CD4-positive, alpha-beta T cell (primary cell): ENCODE measurements at regions not wholly inside any gene's neighbourhood (a gene's known extent, or its start where the extent isn't known, plus 50 kb on each side); places are given as distances from the start of the nearest gene placed in this dataset.

ENCODE experiments used
- ATAC-seq: fragments of 200-7000 bp; cut with Tn5 transposase; one replicate; pipeline ENCODE4 v1.10.0; 2022; ENCODE audit warnings: mild to moderate bottlenecking; ENCODE audit not compliant: poor library complexity
- CTCF ChIA-PET: fragments of 350-600 bp; sonication (Branson Sonifier 250); formaldehyde crosslinking; loops from one replicate; lab custom pipeline; 2021; ENCODE audit warnings: antibody characterized with exemption, inconsistent platforms; lab: Charles Lee
- POLR2A ChIA-PET: fragments of 350-600 bp; sonication (Branson Sonifier 250); formaldehyde crosslinking; loops from one replicate; lab custom pipeline; 2021; ENCODE audit warnings: antibody characterized with exemption, inconsistent platforms; lab: Charles Lee
- DNase-seq, 14 experiments: peaks; one replicate each; pipeline ENCODE4 v3.0.0-alpha.2; 2013 to 2020; ENCODE audit warnings: mixed read lengths in 2 of 14
- H3K27ac ChIP-seq, 2 donors: one replicate each; pipeline versions ENCODE4 v1.5.1 to v1.7.0; 2013; ENCODE audit warnings: low read length in 2 of 2, low read depth in 1 of 2, mild to moderate bottlenecking in 1 of 2
- H3K27me3 ChIP-seq, 2 experiments: 1 replicate in 1 of 2; 2 replicates in 1 of 2; pipeline versions ENCODE4 v1.6.1 to v1.7.0; 2013; ENCODE audit warnings: low read length in 2 of 2, control low read depth in 1 of 2, mild to moderate bottlenecking in 1 of 2, moderate library complexity in 1 of 2; ENCODE audit not compliant: insufficient read depth in 2 of 2, control insufficient read depth in 1 of 2
- H3K36me3 ChIP-seq: one replicate; pipeline ENCODE4 v1.6.1; 2013; ENCODE audit warnings: low read length, control low read depth; ENCODE audit not compliant: insufficient read depth
- H3K4me1 ChIP-seq: one replicate; pipeline ENCODE4 v1.6.1; 2013; ENCODE audit warnings: low read length, control low read depth; ENCODE audit not compliant: insufficient read depth
- H3K4me3 ChIP-seq: one replicate; pipeline ENCODE4 v1.5.1; 2013; ENCODE audit warnings: mild to moderate bottlenecking, low read length, moderate library complexity
- H3K9me3 ChIP-seq, 2 experiments: 1 replicate in 1 of 2; 2 replicates in 1 of 2; pipeline versions ENCODE4 v1.6.1 to v1.7.0; 2013; ENCODE audit warnings: low read length in 2 of 2, mild to moderate bottlenecking in 2 of 2, control low read depth in 1 of 2, moderate library complexity in 1 of 2; ENCODE audit not compliant: control insufficient read depth in 1 of 2, insufficient read depth in 1 of 2
- H3K27ac Mint-ChIP-seq: one replicate; pipeline ENCODE4 v1.8.0; 2020; ENCODE audit warnings: mixed read lengths
- H3K27me3 Mint-ChIP-seq: one replicate; pipeline ENCODE4 v1.8.0; 2021; ENCODE audit warnings: mixed read lengths
- H3K36me3 Mint-ChIP-seq: one replicate; pipeline ENCODE4 v1.8.0; 2021; ENCODE audit warnings: low read depth, mixed read lengths
- H3K4me1 Mint-ChIP-seq: one replicate; pipeline ENCODE4 v1.8.0; 2021; ENCODE audit warnings: low read depth, mixed read lengths
- H3K4me3 Mint-ChIP-seq: one replicate; pipeline ENCODE4 v1.8.0; 2020; ENCODE audit warnings: mild to moderate bottlenecking, mixed read lengths
- H3K9me3 Mint-ChIP-seq: one replicate; pipeline ENCODE4 v1.8.0; 2020; ENCODE audit warnings: mixed read lengths
- intact Hi-C, 2 experiments: fragments of 100-400 bp; cut with DNase I in 1 of 2; cut with micrococcal nuclease in 1 of 2; formaldehyde crosslinking; loops; one replicate each; pipeline versions ENCODE4 v1.15.1 to v1.9.0; 2023 to 2025; cut with DNase I, micrococcal nuclease
- TF ChIP-seq, protein P1 (sequence below): fragments of 200-600 bp; IDR thresholded peaks from one replicate; pipeline ENCODE4 v1.8.0; 2022; ENCODE audit warnings: antibody characterized with exemption, mild to moderate bottlenecking

DNA sequence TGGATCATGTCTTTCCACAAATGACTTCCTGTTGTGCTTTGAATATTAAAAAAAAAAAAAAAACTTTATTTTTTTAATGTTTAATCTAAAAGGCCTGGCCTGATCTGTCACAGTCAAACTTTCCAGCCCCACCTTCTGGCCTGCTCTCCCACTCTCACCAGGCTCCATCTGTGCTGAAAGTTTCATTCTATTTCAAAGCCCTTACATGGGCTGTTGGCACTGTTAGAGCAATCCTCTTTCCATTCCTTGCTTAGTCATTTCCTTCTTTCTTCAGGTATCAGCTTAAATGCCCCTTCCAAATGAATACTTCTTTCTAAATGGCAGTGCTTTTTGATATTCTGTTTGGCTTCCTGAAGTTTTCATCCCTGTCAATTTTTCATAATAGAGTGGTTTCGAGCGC, 1104.8 kb upstream of the C9orf72 start:
- intact Hi-C loops: no loop called here
- Mint-ChIP-seq H3K9me3 (no peaks in the 10 kb centered on the region), H3K27ac (no peak overlapping the region), H3K4me1 (no peaks in the 10 kb centered on the region), H3K4me3 (no peak overlapping the region), H3K36me3 (no peaks in the 10 kb centered on the region), H3K27me3 (no peaks in the 10 kb centered on the region)
- no peak for ATAC-seq
- no peaks in the 10 kb centered on the region for H3K36me3 ChIP-seq
- DNase-seq: no peak
- no peaks in the 10 kb centered on the region for H3K27me3 ChIP-seq
- no peak overlapping the region for H3K4me3 ChIP-seq
- peaks cover 0 to 4% of the 10 kb centered on the region in 2 experiments for H3K9me3 ChIP-seq
- ChIA-PET CTCF (no interaction called here), POLR2A (no interaction called here)
- H3K4me1 ChIP-seq: no peaks in the 10 kb centered on the region
- H3K27ac ChIP-seq: no peak overlapping the region
- TF ChIP-seq, protein P1, sequence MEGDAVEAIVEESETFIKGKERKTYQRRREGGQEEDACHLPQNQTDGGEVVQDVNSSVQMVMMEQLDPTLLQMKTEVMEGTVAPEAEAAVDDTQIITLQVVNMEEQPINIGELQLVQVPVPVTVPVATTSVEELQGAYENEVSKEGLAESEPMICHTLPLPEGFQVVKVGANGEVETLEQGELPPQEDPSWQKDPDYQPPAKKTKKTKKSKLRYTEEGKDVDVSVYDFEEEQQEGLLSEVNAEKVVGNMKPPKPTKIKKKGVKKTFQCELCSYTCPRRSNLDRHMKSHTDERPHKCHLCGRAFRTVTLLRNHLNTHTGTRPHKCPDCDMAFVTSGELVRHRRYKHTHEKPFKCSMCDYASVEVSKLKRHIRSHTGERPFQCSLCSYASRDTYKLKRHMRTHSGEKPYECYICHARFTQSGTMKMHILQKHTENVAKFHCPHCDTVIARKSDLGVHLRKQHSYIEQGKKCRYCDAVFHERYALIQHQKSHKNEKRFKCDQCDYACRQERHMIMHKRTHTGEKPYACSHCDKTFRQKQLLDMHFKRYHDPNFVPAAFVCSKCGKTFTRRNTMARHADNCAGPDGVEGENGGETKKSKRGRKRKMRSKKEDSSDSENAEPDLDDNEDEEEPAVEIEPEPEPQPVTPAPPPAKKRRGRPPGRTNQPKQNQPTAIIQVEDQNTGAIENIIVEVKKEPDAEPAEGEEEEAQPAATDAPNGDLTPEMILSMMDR: no peak

DNA sequence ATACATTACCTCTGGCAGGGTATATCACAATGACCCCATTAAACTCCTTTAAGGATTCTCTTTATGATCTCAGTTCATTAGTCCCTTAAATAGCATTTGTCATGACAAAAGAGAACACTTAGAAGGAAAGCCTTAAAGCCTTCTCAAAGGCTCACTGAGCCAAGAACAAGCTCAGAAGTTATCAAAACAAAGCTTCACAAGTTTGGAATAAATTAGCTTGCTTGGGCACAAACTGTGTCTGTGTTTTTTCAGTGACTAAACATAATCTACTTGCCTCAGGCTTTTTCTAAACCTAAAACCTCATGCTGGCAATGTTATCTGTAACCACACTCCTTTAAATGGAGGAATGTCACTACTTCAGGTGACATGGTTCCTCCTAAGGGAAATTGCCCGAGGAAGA, 1114.9 kb upstream of the C9orf72 start:
- Histone ChIP-seq H3K27ac (no peak overlapping the region), H3K4me3 (no peak overlapping the region), H3K4me1 (no peaks in the 10 kb centered on the region), H3K36me3 (no peaks in the 10 kb centered on the region), H3K9me3 (no peaks in the 10 kb centered on the region), H3K27me3 (no peaks in the 10 kb centered on the region)
- intact Hi-C loops: no loop called here
- TF ChIP-seq, protein P1: no peak
- Mint-ChIP-seq H3K27ac (no peak overlapping the region), H3K36me3 (no peaks in the 10 kb centered on the region), H3K9me3 (peaks cover 13% of the 10 kb centered on the region), H3K4me1 (no peaks in the 10 kb centered on the region), H3K4me3 (no peak overlapping the region), H3K27me3 (no peaks in the 10 kb centered on the region)
- no peak for DNase-seq
- ChIA-PET POLR2A (no interaction called here), CTCF (no interaction called here)
- no peak for ATAC-seq

DNA sequence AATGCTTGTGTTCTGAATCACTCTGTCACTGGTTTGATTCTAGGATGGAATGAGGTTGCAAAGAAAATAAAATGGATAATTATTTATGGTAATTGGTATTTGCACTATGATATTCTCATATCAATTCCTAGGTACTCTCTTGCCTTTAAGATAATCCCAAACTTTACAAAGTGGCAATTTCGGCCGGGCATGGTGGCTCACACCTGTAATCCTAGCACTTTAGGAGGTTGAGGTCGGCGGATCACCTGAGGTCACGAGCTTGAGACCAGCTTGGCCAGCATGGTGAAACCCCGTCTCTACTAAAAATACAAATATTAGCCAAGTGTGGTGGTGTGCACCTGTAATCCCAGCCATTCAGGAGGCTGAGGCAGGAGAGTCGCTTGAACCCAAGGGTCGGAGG, 1118.7 kb upstream of the C9orf72 start:
- POLR2A ChIA-PET: no interaction called here
- no peak overlapping the region for H3K4me3 Mint-ChIP-seq

More for the DNA sequence above, 1118.7 kb upstream of the C9orf72 start:
- H3K27me3 Mint-ChIP-seq: no peaks in the 10 kb centered on the region
- no peak overlapping the region for H3K27ac Mint-ChIP-seq
- Histone ChIP-seq H3K27ac (no peak overlapping the region), H3K4me3 (no peak overlapping the region), H3K27me3 (no peaks in the 10 kb centered on the region), H3K36me3 (no peaks in the 10 kb centered on the region), H3K4me1 (no peaks in the 10 kb centered on the region), H3K9me3 (no peaks in the 10 kb centered on the region)
- intact Hi-C loops: no loop called here
- DNase-seq (no peak), ATAC-seq (no peak)
- no peaks in the 10 kb centered on the region for H3K4me1 Mint-ChIP-seq
- TF ChIP-seq, protein P1: no peak
- CTCF ChIA-PET: no interaction called here
- peaks cover 12% of the 10 kb centered on the region for H3K9me3 Mint-ChIP-seq
- no peaks in the 10 kb centered on the region for H3K36me3 Mint-ChIP-seq
